A673 (cell line): ENCODE measurements at regions not wholly inside any gene's neighbourhood (a gene's known extent, or its start where the extent isn't known, plus 50 kb on each side); places are given as distances from the start of the nearest gene placed in this dataset.

Source experiments
- CTCF ChIP-seq: fragments of 300-800, 200-600 bp; sonication (generic); conservative IDR thresholded peaks from 2 replicates; pipeline ENCODE4 v1.5.1; 2017; ENCODE audit warnings: low read depth, mild to moderate bottlenecking, antibody characterized with exemption, low read length, moderate library complexity, mixed read lengths
- EZH2 ChIP-seq: fragments of 200-600 bp; sonication (generic); IDR thresholded peaks from 2 replicates; pipeline ENCODE4 v1.6.1; 2017; ENCODE audit warnings: borderline replicate concordance, low read depth, mild to moderate bottlenecking, mixed read lengths, antibody characterized with exemption, low read length; ENCODE audit not compliant: poor library complexity, severe bottlenecking

GRCh38 chr6:104505838-104506237 lies 353.9 kb downstream of the HACE1 start:
- TF ChIP-seq CTCF: no peak
- no peak for TF ChIP-seq EZH2
